PFSK-1 (cell line): ENCODE measurements at regions not wholly inside any gene's neighbourhood (a gene's known extent, or its start where the extent isn't known, plus 50 kb on each side); places are given as distances from the start of the nearest gene placed in this dataset.

Experiments used
- FOXP2 ChIP-seq: optimal IDR thresholded peaks from 2 replicates; pipeline ENCODE3; 2011; ENCODE audit warnings: borderline replicate concordance, control low read depth, inconsistent platforms; ENCODE audit not compliant: insufficient read depth; ENCODE audit errors: extremely low read length, extremely low read depth
- POLR2AphosphoS5 ChIP-seq: IDR thresholded peaks from 2 replicates; pipeline ENCODE4 v1.6.1; 2012; ENCODE audit warnings: low read depth, mild to moderate bottlenecking, control low read depth, low read length, moderate library complexity
- SIN3A ChIP-seq: IDR thresholded peaks from 2 replicates; pipeline ENCODE4 v1.6.1; 2012; ENCODE audit warnings: mild to moderate bottlenecking, low read length, moderate library complexity, borderline replicate concordance; ENCODE audit not compliant: insufficient read depth
- TAF1 ChIP-seq: IDR thresholded peaks from 2 replicates; pipeline ENCODE4 v1.6.1; 2012; ENCODE audit warnings: low read length, control low read depth, borderline replicate concordance; ENCODE audit not compliant: insufficient read depth
- TF ChIP-seq, protein P1 (sequence below), 2 experiments: IDR thresholded peaks; 2 replicates each; pipeline versions ENCODE4 v1.6.1 to v1.8.0; 2011 to 2012; ENCODE audit warnings: low read depth in 2 of 2, low read length in 2 of 2, control low read depth in 1 of 2, inconsistent platforms in 1 of 2, mild to moderate bottlenecking in 1 of 2, moderate library complexity in 1 of 2; ENCODE audit not compliant: insufficient read depth in 1 of 2

DNA sequence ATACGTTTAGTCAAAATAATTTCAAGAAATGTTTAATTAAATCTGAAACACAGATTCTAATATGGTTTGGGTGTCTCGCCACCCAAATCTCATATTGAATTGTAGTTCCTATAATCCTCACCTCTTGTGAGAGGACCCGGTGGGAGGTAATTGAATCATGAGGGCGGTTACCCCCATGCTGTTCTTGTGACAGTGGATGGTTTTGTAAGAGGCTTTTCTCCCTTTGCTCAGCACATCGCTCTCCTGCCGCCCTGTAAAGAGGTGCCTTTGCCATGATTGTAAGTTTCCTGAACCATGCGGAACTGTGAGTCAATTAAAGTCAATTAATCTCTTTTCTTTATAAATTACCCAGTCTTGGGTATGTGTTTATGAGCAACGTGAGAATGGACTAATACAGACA is 1045.1 kb upstream of the POU3F3 start:
- TF ChIP-seq, protein P1, sequence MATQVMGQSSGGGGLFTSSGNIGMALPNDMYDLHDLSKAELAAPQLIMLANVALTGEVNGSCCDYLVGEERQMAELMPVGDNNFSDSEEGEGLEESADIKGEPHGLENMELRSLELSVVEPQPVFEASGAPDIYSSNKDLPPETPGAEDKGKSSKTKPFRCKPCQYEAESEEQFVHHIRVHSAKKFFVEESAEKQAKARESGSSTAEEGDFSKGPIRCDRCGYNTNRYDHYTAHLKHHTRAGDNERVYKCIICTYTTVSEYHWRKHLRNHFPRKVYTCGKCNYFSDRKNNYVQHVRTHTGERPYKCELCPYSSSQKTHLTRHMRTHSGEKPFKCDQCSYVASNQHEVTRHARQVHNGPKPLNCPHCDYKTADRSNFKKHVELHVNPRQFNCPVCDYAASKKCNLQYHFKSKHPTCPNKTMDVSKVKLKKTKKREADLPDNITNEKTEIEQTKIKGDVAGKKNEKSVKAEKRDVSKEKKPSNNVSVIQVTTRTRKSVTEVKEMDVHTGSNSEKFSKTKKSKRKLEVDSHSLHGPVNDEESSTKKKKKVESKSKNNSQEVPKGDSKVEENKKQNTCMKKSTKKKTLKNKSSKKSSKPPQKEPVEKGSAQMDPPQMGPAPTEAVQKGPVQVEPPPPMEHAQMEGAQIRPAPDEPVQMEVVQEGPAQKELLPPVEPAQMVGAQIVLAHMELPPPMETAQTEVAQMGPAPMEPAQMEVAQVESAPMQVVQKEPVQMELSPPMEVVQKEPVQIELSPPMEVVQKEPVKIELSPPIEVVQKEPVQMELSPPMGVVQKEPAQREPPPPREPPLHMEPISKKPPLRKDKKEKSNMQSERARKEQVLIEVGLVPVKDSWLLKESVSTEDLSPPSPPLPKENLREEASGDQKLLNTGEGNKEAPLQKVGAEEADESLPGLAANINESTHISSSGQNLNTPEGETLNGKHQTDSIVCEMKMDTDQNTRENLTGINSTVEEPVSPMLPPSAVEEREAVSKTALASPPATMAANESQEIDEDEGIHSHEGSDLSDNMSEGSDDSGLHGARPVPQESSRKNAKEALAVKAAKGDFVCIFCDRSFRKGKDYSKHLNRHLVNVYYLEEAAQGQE (IDR thresholded peaks at IDR 0.05; ENCODE audit: insufficient read depth in 1 of 2, low read depth in 2 of 2, low read length in 2 of 2), result no peak
- no peak for TF ChIP-seq POLR2AphosphoS5
- no peak for TF ChIP-seq FOXP2
- TF ChIP-seq TAF1, result no peak

DNA sequence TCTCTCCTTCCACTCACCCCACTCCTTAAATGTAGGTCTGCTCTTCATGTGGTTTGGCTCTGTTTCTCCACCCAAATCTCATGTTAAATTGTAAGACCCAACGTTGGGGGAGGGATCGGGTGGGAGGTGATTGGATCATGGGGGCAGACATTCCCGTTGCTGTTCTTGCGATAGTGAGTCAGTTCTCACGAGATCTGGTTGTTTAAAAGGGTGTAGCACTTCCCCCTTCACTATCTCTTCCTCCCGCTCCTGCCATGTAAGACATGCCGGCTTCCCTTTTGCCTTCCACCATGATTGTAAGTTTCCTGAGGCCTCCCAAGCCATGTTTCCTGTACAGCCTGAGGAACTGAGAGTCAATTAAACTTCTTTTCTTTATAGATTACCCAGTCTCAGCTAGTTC is 1044.5 kb upstream of the POU3F3 start:
- TF ChIP-seq, protein P1 (IDR thresholded peaks at IDR 0.05; ENCODE audit: insufficient read depth in 1 of 2, low read depth in 2 of 2, low read length in 2 of 2), result no peak

DNA sequence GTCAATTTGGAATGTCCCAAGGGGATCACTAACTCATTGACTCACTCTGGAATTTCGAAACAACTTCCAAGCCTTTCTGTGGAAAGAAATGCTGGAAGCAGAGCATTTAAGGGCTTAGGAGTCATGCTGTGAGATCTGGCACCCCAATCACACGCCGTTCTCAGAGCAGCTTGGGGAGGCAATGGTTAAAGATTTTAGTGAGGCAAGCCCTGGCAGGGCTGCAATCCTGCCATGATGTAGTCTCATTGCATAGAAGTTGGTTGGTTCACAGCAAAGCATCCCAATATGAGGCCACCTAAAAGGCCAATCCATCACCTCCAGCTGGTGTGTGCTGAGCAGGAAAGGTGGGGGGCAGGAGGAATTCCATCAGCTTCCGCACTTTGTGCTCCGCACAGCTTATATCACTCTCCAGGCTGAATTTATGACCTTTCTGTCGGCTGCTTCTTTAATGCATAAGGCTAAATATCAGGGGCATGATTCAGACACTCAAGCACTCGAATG is 1043.9 kb upstream of the POU3F3 start:
- TF ChIP-seq FOXP2 (no peak), TAF1 (no peak), POLR2AphosphoS5 (no peak), SIN3A (no peak)
- TF ChIP-seq, protein P1 (IDR thresholded peaks at IDR 0.05; ENCODE audit: insufficient read depth in 1 of 2, low read depth in 2 of 2, low read length in 2 of 2), result no peak

DNA sequence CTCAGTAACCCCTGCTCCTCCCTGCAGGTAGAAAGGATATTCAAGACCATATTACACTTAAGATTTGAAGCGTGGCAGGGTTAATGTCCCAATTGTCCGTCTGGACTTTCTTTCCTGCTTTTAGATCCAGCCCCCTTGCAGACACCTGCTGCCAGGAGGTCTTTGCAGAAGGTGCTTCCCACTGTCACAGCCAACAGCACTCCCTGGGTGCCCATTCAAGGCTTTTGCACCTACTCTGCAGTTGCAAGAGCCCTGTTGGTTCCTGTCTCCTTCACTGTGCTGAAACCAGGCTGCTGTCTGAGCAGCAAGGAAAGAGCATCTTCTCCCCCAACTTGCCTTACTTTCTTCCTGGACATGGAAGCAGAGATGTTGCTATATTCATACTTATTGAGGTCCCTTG is 1043.0 kb upstream of the POU3F3 start:
- no peak for TF ChIP-seq SIN3A
- TF ChIP-seq FOXP2, result no peak
- TF ChIP-seq TAF1, result no peak
- TF ChIP-seq, protein P1 (IDR thresholded peaks at IDR 0.05; ENCODE audit: insufficient read depth in 1 of 2, low read depth in 2 of 2, low read length in 2 of 2), result no peak
- TF ChIP-seq POLR2AphosphoS5, result no peak

DNA sequence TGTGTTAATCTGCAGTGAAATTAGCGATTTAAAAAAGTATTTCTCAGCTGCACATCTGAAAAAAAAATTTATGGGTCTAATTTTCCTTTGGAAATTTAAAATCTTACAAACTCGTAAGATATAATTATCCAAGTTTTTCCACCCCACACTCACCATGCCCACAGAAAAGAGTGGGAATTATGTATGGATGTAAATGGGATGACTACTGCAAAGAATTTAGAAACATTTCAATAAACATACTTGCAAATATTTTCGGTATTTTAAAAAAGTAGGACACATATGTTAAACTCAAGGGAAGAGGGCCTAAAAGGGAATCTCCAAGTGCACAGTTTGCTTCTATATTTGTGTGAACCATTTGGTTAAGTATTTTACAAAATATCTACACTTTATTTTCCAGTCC is 1039.9 kb upstream of the POU3F3 start:
- TF ChIP-seq FOXP2, result no peak
- TF ChIP-seq, protein P1 (IDR thresholded peaks at IDR 0.05; ENCODE audit: insufficient read depth in 1 of 2, low read depth in 2 of 2, low read length in 2 of 2), result no peak
